Panc1 (cell line): ENCODE measurements at regions not wholly inside any gene's neighbourhood (a gene's known extent, or its start where the extent isn't known, plus 50 kb on each side); places are given as distances from the start of the nearest gene placed in this dataset.

ENCODE experiments used
- ATAC-seq: fragments of 200-7000 bp; cut with Tn5 transposase; 2 replicates; pipeline ENCODE4 v1.9.1; 2020; ENCODE audit warnings: mild to moderate bottlenecking, moderate library complexity
- BruUV-seq: library from RNA; stranded (reverse); fragments of 400-500 nt; replicated peaks from 2 replicates; lab custom pipeline; 2021; lab: Mats Ljungman, UMichigan
- CTCF ChIA-PET: fragments of 300-600 bp; sonication (Branson Sonifier 250); formaldehyde crosslinking; loops from one replicate; lab custom pipeline; 2022; ENCODE audit warnings: antibody characterized with exemption; lab: Charles Lee
- POLR2A ChIA-PET: fragments of 300-600 bp; sonication (Branson Sonifier 250); formaldehyde crosslinking; loops from one replicate; lab custom pipeline; 2022; ENCODE audit warnings: antibody characterized with exemption; lab: Charles Lee
- DNase-seq: peaks from one replicate; pipeline ENCODE4 v3.0.0-alpha.2; 2010; ENCODE audit warnings: low read depth, low spot score
- H3K27ac ChIP-seq: 2 replicates; pipeline ENCODE4 v1.5.1; 2011; ENCODE audit warnings: mild to moderate bottlenecking, low read length, inconsistent platforms
- H3K27me3 ChIP-seq: fragments of 200-500 bp; sonication (Bioruptor generic); 2 replicates; pipeline ENCODE4 v1.6.0; 2014; ENCODE audit warnings: low read length, inconsistent platforms; ENCODE audit not compliant: control insufficient read depth, insufficient read depth
- H3K36me3 ChIP-seq: fragments of 200-500 bp; sonication (Bioruptor generic); 2 replicates; pipeline ENCODE4 v1.5.1; 2014; ENCODE audit warnings: inconsistent platforms, mild to moderate bottlenecking, low read length, moderate library complexity; ENCODE audit not compliant: control insufficient read depth, insufficient read depth
- H3K4me1 ChIP-seq: 2 replicates; pipeline ENCODE4 v1.5.1; 2011; ENCODE audit warnings: inconsistent platforms, mild to moderate bottlenecking, low read length, moderate library complexity; ENCODE audit not compliant: control insufficient read depth, insufficient read depth
- H3K4me3 ChIP-seq, 2 experiments: 2 replicates each; pipeline ENCODE4 v1.5.1; 2011 to 2012; ENCODE audit warnings: low read depth in 2 of 2, low read length in 2 of 2, mild to moderate bottlenecking in 2 of 2, inconsistent platforms in 1 of 2, moderate library complexity in 1 of 2
- H3K9me3 ChIP-seq: fragments of 200-500 bp; sonication (Bioruptor generic); 2 replicates; pipeline ENCODE4 v1.5.1; 2014; ENCODE audit warnings: low read depth, mild to moderate bottlenecking, inconsistent platforms, low read length, moderate library complexity; ENCODE audit not compliant: control insufficient read depth, insufficient read depth
- POLR2AphosphoS5 ChIP-seq: IDR thresholded peaks from 2 replicates; pipeline ENCODE4 v1.6.1; 2012; ENCODE audit warnings: mild to moderate bottlenecking, low read depth, low read length, moderate library complexity
- REST ChIP-seq, 2 experiments: IDR thresholded peaks; 2 replicates each; pipeline ENCODE4 v1.6.1; 2011 to 2012; ENCODE audit warnings: low read depth in 2 of 2, control low read depth in 1 of 2, low read length in 1 of 2, mild to moderate bottlenecking in 1 of 2, moderate library complexity in 1 of 2; ENCODE audit not compliant: insufficient read depth in 1 of 2
- SIN3A ChIP-seq: IDR thresholded peaks from 2 replicates; pipeline ENCODE4 v1.6.1; 2012; ENCODE audit warnings: low read depth, mild to moderate bottlenecking, low read length, moderate library complexity, borderline replicate concordance; ENCODE audit not compliant: insufficient read depth
- TCF7L2 ChIP-seq: IDR thresholded peaks from 2 replicates; pipeline ENCODE4 v1.6.1; 2011; ENCODE audit warnings: mild to moderate bottlenecking, low read depth, low read length, inconsistent platforms
- in situ Hi-C: cut with HindIII; loops from 2 replicates; pipeline ENCODE4 v1.10.0; 2016; ENCODE audit warnings: low sequenced_read_pairs, low pct_unique_long_range_greater_than_20kb
- intact Hi-C: fragments of 100-400 bp; cut with micrococcal nuclease; formaldehyde crosslinking; loops from one replicate; pipeline ENCODE4 v1.10.0; 2022; ENCODE audit not compliant: unreplicated experiment
- TF ChIP-seq, protein P1 (sequence below): fragments of 450-650 bp; IDR thresholded peaks from 2 replicates; pipeline ENCODE4 v1.5.1; 2017; ENCODE audit warnings: mild to moderate bottlenecking

DNA sequence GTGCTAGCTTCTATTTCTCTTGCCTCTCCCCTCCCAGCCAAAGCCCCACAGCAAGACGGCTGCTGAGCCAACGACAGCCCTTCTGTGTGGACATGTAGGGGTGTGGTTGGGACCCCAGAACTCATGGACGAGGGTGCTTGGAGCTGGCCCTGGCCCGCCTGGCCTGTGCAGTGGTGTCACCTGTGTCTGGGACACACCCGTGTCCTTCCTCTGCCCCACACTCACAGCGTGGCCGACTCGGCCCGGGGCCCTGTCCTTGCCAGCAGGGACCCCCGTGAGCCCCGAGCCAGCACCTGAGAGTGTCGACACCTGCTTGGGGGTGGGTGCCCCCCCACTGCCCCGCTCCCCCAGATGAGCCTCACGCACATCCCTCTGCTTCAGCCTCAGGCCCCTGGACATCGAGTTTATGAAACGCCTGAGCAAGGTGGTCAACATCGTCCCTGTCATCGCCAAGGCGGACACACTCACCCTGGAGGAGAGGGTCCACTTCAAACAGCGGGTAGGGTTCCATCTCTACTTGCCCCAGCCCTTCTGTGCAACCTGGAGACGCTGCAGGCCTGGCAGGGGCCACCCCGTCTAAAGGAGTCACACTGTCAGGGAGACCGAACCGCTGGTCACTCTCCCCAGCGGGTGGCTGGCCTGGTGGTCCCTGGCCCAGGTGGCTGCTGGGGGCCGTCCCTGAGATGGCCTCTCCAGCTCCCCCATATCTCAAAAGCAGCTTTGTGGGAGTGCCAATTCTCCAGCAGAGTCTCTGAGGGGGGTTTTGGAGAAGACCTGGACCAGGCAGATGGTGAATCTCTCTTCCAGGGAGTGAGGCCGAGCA, 349.8 kb downstream of the SEC14L1 start:
- ChIA-PET POLR2A (no interaction called here), CTCF (no interaction called here)
- no peak for DNase-seq
- BruUV-seq: no TSS peak
- no peak for ATAC-seq
- no peaks in the 10 kb centered on the region for H3K9me3 ChIP-seq
- TF ChIP-seq TCF7L2: no peak
- TF ChIP-seq POLR2AphosphoS5: no peak; the same call in 1 of the 2 replicates
- no peak for TF ChIP-seq SIN3A
- TF ChIP-seq REST (IDR thresholded peaks at IDR 0.05; ENCODE audit: insufficient read depth in 1 of 2, low read depth in 2 of 2, low read length in 1 of 2): no peak
- TF ChIP-seq, protein P1, sequence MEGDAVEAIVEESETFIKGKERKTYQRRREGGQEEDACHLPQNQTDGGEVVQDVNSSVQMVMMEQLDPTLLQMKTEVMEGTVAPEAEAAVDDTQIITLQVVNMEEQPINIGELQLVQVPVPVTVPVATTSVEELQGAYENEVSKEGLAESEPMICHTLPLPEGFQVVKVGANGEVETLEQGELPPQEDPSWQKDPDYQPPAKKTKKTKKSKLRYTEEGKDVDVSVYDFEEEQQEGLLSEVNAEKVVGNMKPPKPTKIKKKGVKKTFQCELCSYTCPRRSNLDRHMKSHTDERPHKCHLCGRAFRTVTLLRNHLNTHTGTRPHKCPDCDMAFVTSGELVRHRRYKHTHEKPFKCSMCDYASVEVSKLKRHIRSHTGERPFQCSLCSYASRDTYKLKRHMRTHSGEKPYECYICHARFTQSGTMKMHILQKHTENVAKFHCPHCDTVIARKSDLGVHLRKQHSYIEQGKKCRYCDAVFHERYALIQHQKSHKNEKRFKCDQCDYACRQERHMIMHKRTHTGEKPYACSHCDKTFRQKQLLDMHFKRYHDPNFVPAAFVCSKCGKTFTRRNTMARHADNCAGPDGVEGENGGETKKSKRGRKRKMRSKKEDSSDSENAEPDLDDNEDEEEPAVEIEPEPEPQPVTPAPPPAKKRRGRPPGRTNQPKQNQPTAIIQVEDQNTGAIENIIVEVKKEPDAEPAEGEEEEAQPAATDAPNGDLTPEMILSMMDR: no peak
- no peak overlapping the region for H3K4me3 ChIP-seq
- H3K4me1 ChIP-seq: peaks cover 11% of the 10 kb centered on the region
- peaks cover 26% of the 10 kb centered on the region for H3K36me3 ChIP-seq
- H3K27ac ChIP-seq: no peak overlapping the region
- intact Hi-C loops (loop anchor here (10.0 kb wide), 1 partner anchor 66 kb away; no protein-coding TSS in a partner anchor), in situ Hi-C loops (no loop called here)
- no peaks in the 10 kb centered on the region for H3K27me3 ChIP-seq

- BruUV-seq: no TSS peak
- Histone ChIP-seq H3K9me3 (no peaks in the 10 kb centered on the region), H3K4me1 (peaks cover 11% of the 10 kb centered on the region), H3K36me3 (peaks cover 32% of the 10 kb centered on the region), H3K27ac (no peak overlapping the region), H3K27me3 (no peaks in the 10 kb centered on the region), H3K4me3 (no peak overlapping the region)
- POLR2A ChIA-PET: no interaction called here
- no peak for DNase-seq
- TF ChIP-seq REST (IDR thresholded peaks at IDR 0.05; ENCODE audit: insufficient read depth in 1 of 2, low read depth in 2 of 2, low read length in 1 of 2) (no peak), POLR2AphosphoS5 (no peak), TCF7L2 (no peak), SIN3A (no peak)
- TF ChIP-seq, protein P1: no peak
- intact Hi-C loops (loop anchor here (10.0 kb wide), 1 partner anchor 67 kb away; no protein-coding TSS in a partner anchor), in situ Hi-C loops (no loop called here)
- CTCF ChIA-PET: no interaction called here
- no peak for ATAC-seq
These were observed 351.2 kb downstream of the SEC14L1 start for GRCh38 chr17:77491921-77492445.
